H1 (cell line): ENCODE measurements at regions not wholly inside any gene's neighbourhood (a gene's known extent, or its start where the extent isn't known, plus 50 kb on each side); places are given as distances from the start of the nearest gene placed in this dataset.

Source experiments
- CTCF ChIP-seq, 3 experiments: IDR thresholded peaks; 1 replicate in 2 of 3; 2 replicates in 1 of 3; pipeline versions ENCODE4 v1.5.1 to v1.6.1; 2011; ENCODE audit warnings: low read length in 3 of 3, mild to moderate bottlenecking in 3 of 3, inconsistent platforms in 2 of 3, low read depth in 1 of 3, moderate library complexity in 1 of 3; ENCODE audit not compliant: insufficient read depth in 1 of 3; ENCODE audit errors: control extremely low read depth in 1 of 3
- EGR1 ChIP-seq: IDR thresholded peaks from 2 replicates; pipeline ENCODE4 v1.6.1; 2011; ENCODE audit warnings: low read depth, low read length, borderline replicate concordance
- EZH2 ChIP-seq: fragments of 200-600 bp; sonication (generic); IDR thresholded peaks from 2 replicates; pipeline ENCODE4 v1.7.1; 2012; ENCODE audit warnings: low read depth, mild to moderate bottlenecking, moderate library complexity, low read length, inconsistent platforms; ENCODE audit not compliant: severe bottlenecking
- GABPA ChIP-seq: IDR thresholded peaks from 2 replicates; pipeline ENCODE4 v1.6.1; 2011; ENCODE audit warnings: mild to moderate bottlenecking, low read length, moderate library complexity, borderline replicate concordance; ENCODE audit not compliant: insufficient read depth
- POLR2A ChIP-seq, 2 experiments: IDR thresholded peaks; 1 replicate in 1 of 2; 2 replicates in 1 of 2; pipeline ENCODE4 v1.6.1; 2011; ENCODE audit warnings: low read depth in 2 of 2, low read length in 2 of 2, mild to moderate bottlenecking in 2 of 2; ENCODE audit errors: control extremely low read depth in 1 of 2
- POLR2AphosphoS5 ChIP-seq: IDR thresholded peaks from 2 replicates; pipeline ENCODE4 v1.6.1; 2011; ENCODE audit warnings: low read depth, low read length
- RAD21 ChIP-seq, 2 experiments: IDR thresholded peaks in 1 of 2; conservative IDR thresholded peaks in 1 of 2; 2 replicates each; pipeline ENCODE4 v1.6.1; 2011; ENCODE audit warnings: low read depth in 2 of 2, low read length in 2 of 2, improper control_type of control experiment in 1 of 2, inconsistent platforms in 1 of 2, mild to moderate bottlenecking in 1 of 2, moderate library complexity in 1 of 2
- SIN3A ChIP-seq, 2 experiments: IDR thresholded peaks in 1 of 2; conservative IDR thresholded peaks in 1 of 2; 2 replicates each; pipeline ENCODE4 v1.6.1; 2011 to 2012; ENCODE audit warnings: low read length in 2 of 2, improper control_type of control experiment in 1 of 2, low read depth in 1 of 2, mild to moderate bottlenecking in 1 of 2
- SIX5 ChIP-seq: IDR thresholded peaks from 2 replicates; pipeline ENCODE4 v1.6.1; 2011; ENCODE audit warnings: mild to moderate bottlenecking, low read depth, low read length
- SP4 ChIP-seq: IDR thresholded peaks from 2 replicates; pipeline ENCODE4 v1.6.1; 2012; ENCODE audit warnings: low read length, inconsistent platforms
- TF ChIP-seq, protein P1 (sequence below): IDR thresholded peaks from 2 replicates; pipeline ENCODE4 v1.6.1; 2012; ENCODE audit warnings: inconsistent platforms
- TF ChIP-seq, protein P2 (sequence below): IDR thresholded peaks from 2 replicates; pipeline ENCODE4 v1.6.1; 2011; ENCODE audit warnings: low read depth, mild to moderate bottlenecking, low read length; ENCODE audit not compliant: insufficient read depth
- TF ChIP-seq, protein P3 (sequence below): IDR thresholded peaks from 2 replicates; pipeline ENCODE4 v1.6.1; 2012; ENCODE audit warnings: low read length, inconsistent platforms

DNA sequence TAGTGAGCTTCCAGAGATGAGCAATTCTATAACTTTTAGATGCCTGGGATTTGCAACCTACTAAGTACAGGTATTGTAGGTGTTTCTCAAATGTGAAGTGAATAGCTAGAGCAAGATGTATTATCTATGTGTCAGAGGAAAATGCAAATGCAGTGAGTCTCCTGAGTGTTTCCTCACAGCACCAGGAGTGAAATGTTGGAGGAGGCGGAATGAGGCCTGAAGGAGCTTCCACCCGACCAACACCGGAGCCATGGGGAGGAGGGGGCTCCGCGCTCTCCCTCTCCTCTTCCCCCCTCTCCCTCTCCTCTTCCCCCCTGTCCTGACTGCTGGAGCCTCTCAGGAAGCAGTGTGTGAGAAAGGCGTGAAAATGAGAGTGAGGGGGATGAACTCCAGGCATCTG, 79.9 kb upstream of the RNF32 start:
- TF ChIP-seq EGR1 (no peak), CTCF (IDR thresholded peaks at IDR 0.05; ENCODE audit: control extremely low read depth in 1 of 3, insufficient read depth in 1 of 3, low read depth in 1 of 3, low read length in 3 of 3) (no peak), POLR2A (IDR thresholded peaks at IDR 0.05; ENCODE audit: control extremely low read depth in 1 of 2, low read depth in 2 of 2, low read length in 2 of 2) (no peak), SIN3A (conservative IDR thresholded peaks at IDR 0.05 in 1 of 2, IDR thresholded peaks at IDR 0.05 in 1 of 2; ENCODE audit: low read depth in 1 of 2, low read length in 2 of 2) (no peak), POLR2AphosphoS5 (no peak), EZH2 (no peak), RAD21 (IDR thresholded peaks at IDR 0.05 in 1 of 2, conservative IDR thresholded peaks at IDR 0.05 in 1 of 2; ENCODE audit: low read depth in 2 of 2, low read length in 2 of 2) (no peak), SIX5 (no peak), GABPA (no peak), SP4 (no peak)
- TF ChIP-seq, protein P1, sequence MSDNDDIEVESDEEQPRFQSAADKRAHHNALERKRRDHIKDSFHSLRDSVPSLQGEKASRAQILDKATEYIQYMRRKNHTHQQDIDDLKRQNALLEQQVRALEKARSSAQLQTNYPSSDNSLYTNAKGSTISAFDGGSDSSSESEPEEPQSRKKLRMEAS = no peak
- TF ChIP-seq, protein P2, sequence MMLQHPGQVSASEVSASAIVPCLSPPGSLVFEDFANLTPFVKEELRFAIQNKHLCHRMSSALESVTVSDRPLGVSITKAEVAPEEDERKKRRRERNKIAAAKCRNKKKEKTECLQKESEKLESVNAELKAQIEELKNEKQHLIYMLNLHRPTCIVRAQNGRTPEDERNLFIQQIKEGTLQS = no peak
- TF ChIP-seq, protein P3, sequence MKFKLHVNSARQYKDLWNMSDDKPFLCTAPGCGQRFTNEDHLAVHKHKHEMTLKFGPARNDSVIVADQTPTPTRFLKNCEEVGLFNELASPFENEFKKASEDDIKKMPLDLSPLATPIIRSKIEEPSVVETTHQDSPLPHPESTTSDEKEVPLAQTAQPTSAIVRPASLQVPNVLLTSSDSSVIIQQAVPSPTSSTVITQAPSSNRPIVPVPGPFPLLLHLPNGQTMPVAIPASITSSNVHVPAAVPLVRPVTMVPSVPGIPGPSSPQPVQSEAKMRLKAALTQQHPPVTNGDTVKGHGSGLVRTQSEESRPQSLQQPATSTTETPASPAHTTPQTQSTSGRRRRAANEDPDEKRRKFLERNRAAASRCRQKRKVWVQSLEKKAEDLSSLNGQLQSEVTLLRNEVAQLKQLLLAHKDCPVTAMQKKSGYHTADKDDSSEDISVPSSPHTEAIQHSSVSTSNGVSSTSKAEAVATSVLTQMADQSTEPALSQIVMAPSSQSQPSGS = no peak
